ENCODE measurements at regions not wholly inside any gene's neighbourhood (a gene's known extent, or its start where the extent isn't known, plus 50 kb on each side); places are given as distances from the start of the nearest gene placed in this dataset.
A peak's percentile ranks its signal among the peaks of the same experiment; 100 is the strongest.
"Not testable (repeated sequence)": the region's sequence is repeated elsewhere in the genome, so short reads cannot be mapped to it uniquely, and the experiment has no call there.

DNA sequence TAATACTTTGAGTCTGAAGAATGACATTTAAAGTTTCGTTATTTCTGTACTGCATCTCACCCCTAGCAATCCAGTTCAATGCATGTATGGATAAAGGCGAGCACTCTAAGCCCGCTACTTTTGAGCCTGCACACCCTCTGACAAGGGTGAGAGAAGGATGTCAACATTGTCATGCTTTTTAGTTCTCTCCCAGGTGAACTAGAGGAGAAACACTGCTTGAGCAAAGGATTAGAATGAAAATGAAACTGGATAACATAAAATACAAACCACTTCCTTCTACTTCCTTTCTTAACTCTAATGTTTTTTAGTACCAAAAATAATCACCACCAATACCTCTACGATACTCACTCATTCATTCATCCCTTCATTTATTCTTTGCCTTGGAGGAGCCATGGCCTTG is 588.7 kb upstream of the NR2F2 start:
- no peaks in the 10 kb centered on the region for H3K27me3 Mint-ChIP-seq
- peaks cover 11% of the 10 kb centered on the region for H3K9me3 Mint-ChIP-seq
- H3K4me1 Mint-ChIP-seq: peaks cover 21% of the 10 kb centered on the region
- H3K27ac Mint-ChIP-seq: peak overlapping the region; percentile 56
- DNase-seq: no peak
- CTCF ChIA-PET: no interaction called here
- H3K36me3 Mint-ChIP-seq: peaks cover 10% of the 10 kb centered on the region
- no peak overlapping the region for H3K4me3 Mint-ChIP-seq

DNA sequence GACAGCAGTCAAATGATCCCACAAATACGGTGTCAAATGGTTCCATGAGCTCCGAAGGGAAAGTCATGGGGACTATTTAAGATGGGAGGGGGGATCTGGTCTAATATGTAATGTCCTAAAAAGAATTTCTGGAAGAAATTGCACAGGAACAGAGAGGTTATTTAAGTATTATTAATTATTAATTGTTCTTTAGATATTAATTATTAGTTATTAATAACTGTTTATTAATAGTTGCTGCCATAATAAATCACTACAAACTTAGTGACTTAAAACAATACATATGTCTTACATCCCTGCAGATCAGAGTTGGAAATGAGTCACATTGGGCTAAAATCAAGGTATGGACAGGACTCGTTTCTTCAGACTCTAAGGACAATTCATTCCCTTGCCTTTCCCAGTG is 588.2 kb upstream of the NR2F2 start:
- Mint-ChIP-seq H3K36me3 (peaks cover 10% of the 10 kb centered on the region), H3K9me3 (peaks cover 7% of the 10 kb centered on the region), H3K27ac (no peak overlapping the region), H3K4me1 (peaks cover 21% of the 10 kb centered on the region), H3K27me3 (no peaks in the 10 kb centered on the region), H3K4me3 (no peak overlapping the region)
- CTCF ChIA-PET: interaction anchor here (0.5 kb wide), 1 partner anchor 596 kb away, joined by 3 read pairs; no protein-coding TSS in a partner anchor
- no peak for DNase-seq

- Mint-ChIP-seq H3K4me1 (peaks cover 21% of the 10 kb centered on the region), H3K4me3 (no peak overlapping the region), H3K27ac (no peak overlapping the region), H3K27me3 (no peaks in the 10 kb centered on the region), H3K9me3 (peaks cover 7% of the 10 kb centered on the region), H3K36me3 (peaks cover 10% of the 10 kb centered on the region)
- CTCF ChIA-PET: no interaction called here
- DNase-seq: no peak
These were observed 587.7 kb upstream of the NR2F2 start for GRCh38 chr15:95742836-95743235.

DNA sequence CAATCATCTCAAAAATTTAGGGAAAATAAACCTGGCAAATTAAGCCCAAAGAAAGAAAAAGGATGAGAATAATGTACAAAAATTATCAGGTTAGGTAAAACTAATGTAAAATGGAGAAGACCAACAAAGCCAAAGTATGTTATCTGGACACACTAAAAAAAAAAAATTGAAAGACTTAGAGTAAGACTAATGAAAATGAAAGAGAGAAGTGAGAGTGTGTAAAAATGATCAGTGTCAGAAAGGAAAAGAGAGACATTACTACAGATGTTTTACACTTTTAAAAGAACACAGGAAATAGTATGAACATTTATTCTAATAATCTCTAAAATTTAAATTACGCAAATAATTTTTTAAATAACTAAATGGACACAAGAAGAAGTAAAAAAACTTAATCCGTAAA is 573.3 kb upstream of the NR2F2 start:
- Mint-ChIP-seq H3K27ac (no peak overlapping the region), H3K27me3 (peaks cover 4% of the 10 kb centered on the region), H3K9me3 (no peaks in the 10 kb centered on the region), H3K4me1 (no peaks in the 10 kb centered on the region), H3K4me3 (no peak overlapping the region), H3K36me3 (no peaks in the 10 kb centered on the region)
- DNase-seq: no peak
- CTCF ChIA-PET: no interaction called here

DNA sequence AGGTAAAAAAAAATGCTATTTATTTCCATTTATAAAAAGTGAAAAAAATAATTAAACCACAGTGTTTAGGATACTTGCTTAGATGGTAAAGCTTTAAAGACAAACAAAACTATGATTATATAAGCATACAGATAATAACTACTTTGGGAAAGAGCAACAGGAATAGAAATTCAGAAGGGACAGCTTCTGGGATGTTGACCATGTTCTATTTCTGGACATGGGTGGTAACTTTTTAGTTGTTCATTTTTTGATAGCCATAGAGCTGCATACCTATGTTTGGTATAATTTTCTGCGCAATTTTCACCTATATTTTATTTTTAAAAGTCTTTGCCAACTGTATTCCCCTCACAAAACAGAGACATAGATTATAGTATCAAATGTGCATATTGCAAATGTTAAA is 572.0 kb upstream of the NR2F2 start:
- Mint-ChIP-seq H3K4me3 (no peak overlapping the region), H3K36me3 (no peaks in the 10 kb centered on the region), H3K9me3 (no peaks in the 10 kb centered on the region), H3K4me1 (no peaks in the 10 kb centered on the region), H3K27ac (no peak overlapping the region), H3K27me3 (peaks cover 4% of the 10 kb centered on the region)
- DNase-seq: no peak
- CTCF ChIA-PET: no interaction called here

DNA sequence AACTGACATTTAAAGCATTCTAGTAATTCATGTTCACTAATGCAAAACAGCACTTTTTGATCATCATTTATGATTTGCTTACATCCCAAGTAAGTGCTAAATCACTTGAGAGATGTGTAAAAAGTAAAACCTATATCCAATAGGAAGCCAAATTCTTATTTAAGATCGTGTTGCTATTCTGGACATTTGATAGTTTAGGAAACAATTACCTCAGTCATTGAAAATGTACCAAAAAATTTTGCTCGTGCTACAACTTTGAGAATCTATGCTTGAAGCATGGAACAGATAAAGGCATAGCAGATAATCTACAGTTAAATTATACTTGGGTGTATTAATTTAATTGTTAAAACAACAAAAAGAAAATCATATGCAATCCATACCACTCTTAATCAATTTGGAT is 571.6 kb upstream of the NR2F2 start:
- H3K9me3 Mint-ChIP-seq: no peaks in the 10 kb centered on the region
- no peaks in the 10 kb centered on the region for H3K4me1 Mint-ChIP-seq
- no peaks in the 10 kb centered on the region for H3K36me3 Mint-ChIP-seq
- no peak for DNase-seq
- peaks cover 4% of the 10 kb centered on the region for H3K27me3 Mint-ChIP-seq
- no peak overlapping the region for H3K4me3 Mint-ChIP-seq
- CTCF ChIA-PET: no interaction called here
- H3K27ac Mint-ChIP-seq: no peak overlapping the region

DNA sequence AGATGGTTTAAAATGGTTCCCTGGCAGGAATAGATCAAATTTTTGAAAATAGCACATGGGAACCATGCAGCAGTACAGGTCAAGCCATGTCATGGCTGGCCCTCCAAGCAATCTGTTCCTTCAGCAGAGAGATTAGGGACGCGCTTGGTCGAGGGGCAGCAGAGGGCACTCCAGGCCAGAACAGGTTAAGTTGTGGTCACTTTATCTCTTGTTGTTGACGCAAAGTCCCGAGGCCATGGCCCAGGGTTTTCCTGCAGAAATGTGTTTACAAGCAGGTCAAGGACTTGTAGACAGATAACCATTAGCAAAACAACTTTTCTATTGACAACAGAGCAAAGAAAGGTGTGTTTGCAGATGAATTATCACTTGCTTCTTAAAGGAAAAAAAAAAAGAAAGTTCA is 570.0 kb upstream of the NR2F2 start:
- CTCF ChIA-PET: no interaction called here
- H3K9me3 Mint-ChIP-seq: no peaks in the 10 kb centered on the region
- no peaks in the 10 kb centered on the region for H3K36me3 Mint-ChIP-seq
- H3K4me1 Mint-ChIP-seq: no peaks in the 10 kb centered on the region
- peaks cover 4% of the 10 kb centered on the region for H3K27me3 Mint-ChIP-seq
- no peak overlapping the region for H3K4me3 Mint-ChIP-seq
- peak; percentile 21 for DNase-seq
- H3K27ac Mint-ChIP-seq: no peak overlapping the region

- Mint-ChIP-seq H3K9me3 (no peaks in the 10 kb centered on the region), H3K27ac (no peak overlapping the region)
- CTCF ChIA-PET: no interaction called here
These were observed 568.9 kb upstream of the NR2F2 start for GRCh38 chr15:95761501-95762165.

GRCh38 chr15:95763426-95763825 is 567.1 kb upstream of the NR2F2 start:
- H3K27ac Mint-ChIP-seq: no peak overlapping the region
- DNase-seq: no peak
- H3K27me3 Mint-ChIP-seq: peaks cover 4% of the 10 kb centered on the region
- no peak overlapping the region for H3K4me3 Mint-ChIP-seq
- CTCF ChIA-PET: interaction anchor here (1.6 kb wide), 1 partner anchor 503 kb away, joined by 4 read pairs; no protein-coding TSS in a partner anchor
- no peaks in the 10 kb centered on the region for H3K36me3 Mint-ChIP-seq
- H3K9me3 Mint-ChIP-seq: no peaks in the 10 kb centered on the region
- H3K4me1 Mint-ChIP-seq: no peaks in the 10 kb centered on the region

More at GRCh38 chr15:95761501-95762165, 568.9 kb upstream of the NR2F2 start:
- H3K4me1 Mint-ChIP-seq: no peaks in the 10 kb centered on the region
- H3K4me3 Mint-ChIP-seq: no peak overlapping the region
- no peak for DNase-seq
- no peaks in the 10 kb centered on the region for H3K36me3 Mint-ChIP-seq
- peaks cover 4% of the 10 kb centered on the region for H3K27me3 Mint-ChIP-seq

DNA sequence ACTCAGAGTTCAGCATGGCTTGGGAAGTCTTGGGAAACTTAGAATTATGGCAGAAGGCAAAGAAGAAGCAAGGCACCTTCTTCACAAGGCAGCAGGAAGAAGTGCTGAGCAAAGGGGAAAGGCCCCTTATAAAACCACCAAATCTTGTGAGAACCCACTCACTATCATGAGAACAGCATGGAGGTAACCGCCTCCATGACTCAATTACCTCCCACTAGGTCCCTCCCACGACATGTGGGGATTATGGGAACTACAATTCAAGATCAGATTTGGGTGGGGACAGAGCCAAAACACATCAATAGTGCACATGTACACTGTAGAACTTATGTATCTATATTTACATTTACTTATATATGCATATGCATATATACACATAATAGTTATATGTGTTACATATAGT is 565.3 kb upstream of the NR2F2 start:
- no peaks in the 10 kb centered on the region for H3K36me3 Mint-ChIP-seq
- no peaks in the 10 kb centered on the region for H3K4me1 Mint-ChIP-seq

GRCh38 chr15:95770196-95770595 is 560.3 kb upstream of the NR2F2 start:
- CTCF ChIA-PET: no interaction called here
- Mint-ChIP-seq H3K27ac (no peak overlapping the region), H3K27me3 (peaks cover 3% of the 10 kb centered on the region), H3K9me3 (no peaks in the 10 kb centered on the region), H3K36me3 (no peaks in the 10 kb centered on the region), H3K4me3 (no peak overlapping the region), H3K4me1 (no peaks in the 10 kb centered on the region)
- DNase-seq: no peak

More for the DNA sequence above, 565.3 kb upstream of the NR2F2 start:
- peaks cover 5% of the 10 kb centered on the region for H3K27me3 Mint-ChIP-seq
- CTCF ChIA-PET: no interaction called here
- H3K4me3 Mint-ChIP-seq: no peak overlapping the region
- no peak overlapping the region for H3K27ac Mint-ChIP-seq
- H3K9me3 Mint-ChIP-seq: no peaks in the 10 kb centered on the region
- DNase-seq: no peak

DNA sequence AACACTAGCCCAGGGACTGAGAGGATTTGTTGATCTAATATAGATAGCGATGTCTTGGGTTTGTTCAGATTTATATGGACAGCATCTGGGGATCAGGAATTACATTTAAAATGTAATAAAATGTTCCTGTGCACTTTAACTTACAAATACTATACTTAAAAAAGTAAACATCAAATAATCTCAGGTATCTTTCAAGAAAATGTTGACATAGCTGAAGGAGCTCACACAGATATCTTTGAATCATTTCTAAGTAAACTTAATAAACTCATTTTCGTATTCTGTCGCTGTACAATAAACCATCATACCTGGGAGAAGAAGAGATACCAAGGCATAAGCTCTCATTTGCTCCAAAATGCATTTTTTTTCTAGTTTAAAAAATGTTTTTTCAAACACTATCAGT is 557.5 kb upstream of the NR2F2 start:
- no peak for DNase-seq
- H3K27ac Mint-ChIP-seq: no peak overlapping the region
- H3K27me3 Mint-ChIP-seq: peaks cover 3% of the 10 kb centered on the region
- CTCF ChIA-PET: no interaction called here
- H3K36me3 Mint-ChIP-seq: no peaks in the 10 kb centered on the region
- no peaks in the 10 kb centered on the region for H3K9me3 Mint-ChIP-seq
- no peaks in the 10 kb centered on the region for H3K4me1 Mint-ChIP-seq
- no peak overlapping the region for H3K4me3 Mint-ChIP-seq

GRCh38 chr15:95784508-95784907 is 546.0 kb upstream of the NR2F2 start:
- Mint-ChIP-seq H3K36me3 (no peaks in the 10 kb centered on the region), H3K9me3 (peaks cover 42% of the 10 kb centered on the region), H3K27me3 (no peaks in the 10 kb centered on the region), H3K4me3 (no peak overlapping the region), H3K27ac (no peak overlapping the region), H3K4me1 (no peaks in the 10 kb centered on the region)
- CTCF ChIA-PET: no interaction called here
- DNase-seq: no peak

- H3K27me3 Mint-ChIP-seq, H3K4me1 Mint-ChIP-seq, H3K4me3 Mint-ChIP-seq, H3K27ac Mint-ChIP-seq, DNase-seq, CTCF ChIA-PET, H3K36me3 Mint-ChIP-seq: not testable (repeated sequence)
- peaks cover 42% of the 10 kb centered on the region for H3K9me3 Mint-ChIP-seq
These were observed 545.2 kb upstream of the NR2F2 start for GRCh38 chr15:95785276-95785675.

DNA sequence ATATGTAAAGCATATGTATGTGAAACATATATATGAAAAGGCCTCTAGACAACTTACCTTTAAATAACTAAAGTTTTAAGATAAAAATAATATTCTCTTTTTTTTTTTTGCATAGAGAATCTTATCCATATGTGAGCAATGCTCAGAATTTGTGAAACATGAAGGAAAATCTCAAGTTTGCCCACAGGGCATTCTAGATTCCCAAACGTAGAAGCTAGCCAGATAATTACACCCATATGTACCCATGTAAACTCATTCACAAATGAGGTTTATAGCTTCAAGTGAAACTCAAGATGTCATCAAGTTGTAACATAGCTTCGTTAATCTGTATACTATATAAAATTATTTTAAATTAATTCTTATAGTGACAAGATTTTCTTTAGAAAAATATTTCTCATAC is 537.3 kb upstream of the NR2F2 start:
- DNase-seq: no peak
- CTCF ChIA-PET: no interaction called here
- H3K27ac Mint-ChIP-seq: no peak overlapping the region
- no peaks in the 10 kb centered on the region for H3K4me1 Mint-ChIP-seq
- H3K27me3 Mint-ChIP-seq: peaks cover 3% of the 10 kb centered on the region
- H3K36me3 Mint-ChIP-seq: no peaks in the 10 kb centered on the region
- H3K9me3 Mint-ChIP-seq: no peaks in the 10 kb centered on the region
- no peak overlapping the region for H3K4me3 Mint-ChIP-seq

- no peak for DNase-seq
- no peak overlapping the region for H3K27ac Mint-ChIP-seq
- no peak overlapping the region for H3K4me3 Mint-ChIP-seq
- peaks cover 3% of the 10 kb centered on the region for H3K27me3 Mint-ChIP-seq
- no peaks in the 10 kb centered on the region for H3K9me3 Mint-ChIP-seq
- CTCF ChIA-PET: no interaction called here
- H3K4me1 Mint-ChIP-seq: no peaks in the 10 kb centered on the region
- no peaks in the 10 kb centered on the region for H3K36me3 Mint-ChIP-seq
These were observed 535.1 kb upstream of the NR2F2 start for GRCh38 chr15:95795386-95795785.
